BE2C (cell line): ENCODE measurements at regions not wholly inside any gene's neighbourhood (a gene's known extent, or its start where the extent isn't known, plus 50 kb on each side); places are given as distances from the start of the nearest gene placed in this dataset.

ENCODE experiments used
- DNase-seq: peaks from one replicate; pipeline ENCODE4 v3.0.0-alpha.2; 2020
- H3K27me3 ChIP-seq: fragments of 250-450 bp; sonication (Bioruptor Pico); 2 replicates; pipeline ENCODE4 v1.5.1; 2020; ENCODE audit warnings: mild to moderate bottlenecking
- H3K36me3 ChIP-seq: fragments of 250-450 bp; sonication (Bioruptor Pico); 2 replicates; pipeline ENCODE4 v1.5.1; 2020; ENCODE audit warnings: mild to moderate bottlenecking
- H3K4me1 ChIP-seq: fragments of 250-450 bp; sonication (Bioruptor Pico); 2 replicates; pipeline ENCODE4 v1.5.1; 2020
- H3K4me3 ChIP-seq: 2 replicates; pipeline ENCODE4 v1.5.1; 2011; ENCODE audit warnings: low read depth, low read length
- H3K9me3 ChIP-seq: fragments of 250-450 bp; sonication (Bioruptor Pico); 2 replicates; pipeline ENCODE4 v1.5.1; 2020
- CTCF ChIP-seq: IDR thresholded peaks from 2 replicates; pipeline ENCODE4 v1.5.1; 2012; ENCODE audit warnings: mild to moderate bottlenecking, low read depth, low read length

- no peak for DNase-seq
- Histone ChIP-seq H3K4me1 (peaks cover 13% of the 10 kb centered on the region), H3K27me3 (no peaks in the 10 kb centered on the region), H3K4me3 (no peak overlapping the region), H3K36me3 (no peaks in the 10 kb centered on the region), H3K9me3 (no peaks in the 10 kb centered on the region)
- TF ChIP-seq CTCF: no peak
Observed at GRCh38 chr3:43789028-43789427, 98.3 kb downstream of the ABHD5 start.

GRCh38 chr3:43790060-43790459 lies 99.3 kb downstream of the ABHD5 start:
- Histone ChIP-seq H3K9me3 (no peaks in the 10 kb centered on the region), H3K4me3 (no peak overlapping the region), H3K36me3 (no peaks in the 10 kb centered on the region), H3K4me1 (peaks cover 13% of the 10 kb centered on the region), H3K27me3 (no peaks in the 10 kb centered on the region)
- no peak for TF ChIP-seq CTCF
- DNase-seq: no peak

GRCh38 chr3:43790476-43790875 lies 99.7 kb downstream of the ABHD5 start:
- Histone ChIP-seq H3K27me3 (no peaks in the 10 kb centered on the region), H3K4me1 (peaks cover 10% of the 10 kb centered on the region), H3K36me3 (no peaks in the 10 kb centered on the region), H3K9me3 (no peaks in the 10 kb centered on the region), H3K4me3 (no peak overlapping the region)
- TF ChIP-seq CTCF: no peak
- no peak for DNase-seq

GRCh38 chr3:43791246-43791645 lies 100.5 kb downstream of the ABHD5 start:
- Histone ChIP-seq H3K36me3 (no peaks in the 10 kb centered on the region), H3K4me3 (no peak overlapping the region), H3K9me3 (no peaks in the 10 kb centered on the region), H3K27me3 (no peaks in the 10 kb centered on the region), H3K4me1 (peaks cover 6% of the 10 kb centered on the region)
- DNase-seq: no peak
- no peak for TF ChIP-seq CTCF

- Histone ChIP-seq H3K9me3 (no peaks in the 10 kb centered on the region), H3K4me3 (no peak overlapping the region), H3K27me3 (no peaks in the 10 kb centered on the region), H3K36me3 (no peaks in the 10 kb centered on the region), H3K4me1 (no peaks in the 10 kb centered on the region)
- no peak for DNase-seq
- TF ChIP-seq CTCF: no peak
Observed at GRCh38 chr3:43792904-43793303, 102.2 kb downstream of the ABHD5 start.

- Histone ChIP-seq H3K36me3 (no peaks in the 10 kb centered on the region), H3K4me1 (no peaks in the 10 kb centered on the region), H3K27me3 (no peaks in the 10 kb centered on the region), H3K4me3 (no peak overlapping the region), H3K9me3 (no peaks in the 10 kb centered on the region)
- no peak for TF ChIP-seq CTCF
- DNase-seq: no peak
Observed at GRCh38 chr3:43793648-43794372, 103.1 kb downstream of the ABHD5 start.
